ENCODE measurements at regions not wholly inside any gene's neighbourhood (a gene's known extent, or its start where the extent isn't known, plus 50 kb on each side); places are given as distances from the start of the nearest gene placed in this dataset.

- intact Hi-C loops (cut with DNase I) = no loop called here
Observed at GRCh38 chr9:26243029-26243697, 564.9 kb upstream of the TUSC1 start.

GRCh38 chr9:26240020-26240419 lies 561.8 kb upstream of the TUSC1 start:
- no peak overlapping the region for H3K4me3 ChIP-seq
- WGBS, 3 donors = 67 to 79% (median 72%) methylated on average over 2 of the region's 2 CpGs
- intact Hi-C loops (cut with DNase I) = no loop called here
- H3K9me3 ChIP-seq = no peaks in the 10 kb centered on the region
- no peak overlapping the region for H3K27ac ChIP-seq
- H3K4me1 ChIP-seq (ENCODE audit: insufficient read depth) = no peaks in the 10 kb centered on the region
- no peak for TF ChIP-seq CTCF (IDR thresholded peaks at IDR 0.05)
- no peaks in the 10 kb centered on the region for H3K36me3 ChIP-seq
- no peak for DNase-seq
- no peaks in the 10 kb centered on the region for H3K27me3 ChIP-seq

More at GRCh38 chr9:26243029-26243697, 564.9 kb upstream of the TUSC1 start:
- no peak for DNase-seq
- H3K36me3 ChIP-seq = no peaks in the 10 kb centered on the region
- TF ChIP-seq CTCF (IDR thresholded peaks at IDR 0.05) (no peak), EP300 (IDR thresholded peaks at IDR 0.05) (no peak), POLR2A (IDR thresholded peaks at IDR 0.05) (no peak)
- no peaks in the 10 kb centered on the region for H3K9me3 ChIP-seq
- H3K27me3 ChIP-seq = no peaks in the 10 kb centered on the region
- no peaks in the 10 kb centered on the region for H3K4me1 ChIP-seq (ENCODE audit: insufficient read depth)
- no peak overlapping the region for H3K4me3 ChIP-seq
- WGBS, 3 donors = 70 to 82% (median 73%) methylated on average over 4 of the region's 4 CpGs
- H3K27ac ChIP-seq = no peak overlapping the region

- DNase-seq = no peak
- H3K27ac ChIP-seq = no peak overlapping the region
- H3K27me3 ChIP-seq = no peaks in the 10 kb centered on the region
- intact Hi-C loops (cut with DNase I) = no loop called here
- H3K36me3 ChIP-seq = no peaks in the 10 kb centered on the region
- H3K4me1 ChIP-seq (ENCODE audit: insufficient read depth) = no peaks in the 10 kb centered on the region
- no peak for TF ChIP-seq POLR2A (IDR thresholded peaks at IDR 0.05)
- TF ChIP-seq EP300 (IDR thresholded peaks at IDR 0.05) = no peak
- no peak for TF ChIP-seq CTCF (IDR thresholded peaks at IDR 0.05)
- 57 to 72% (median 72%) methylated on average over 3 of the region's 3 CpGs for WGBS, 3 donors
- no peak overlapping the region for H3K4me3 ChIP-seq
- no peaks in the 10 kb centered on the region for H3K9me3 ChIP-seq
Observed at GRCh38 chr9:26237256-26237655, 559.0 kb upstream of the TUSC1 start.

GRCh38 chr9:26234865-26235264 lies 556.6 kb upstream of the TUSC1 start:
- Histone ChIP-seq H3K27ac (no peak overlapping the region), H3K9me3 (no peaks in the 10 kb centered on the region), H3K27me3 (no peaks in the 10 kb centered on the region), H3K36me3 (no peaks in the 10 kb centered on the region), H3K4me1 (ENCODE audit: insufficient read depth) (no peaks in the 10 kb centered on the region), H3K4me3 (no peak overlapping the region)
- no peak for TF ChIP-seq POLR2A (IDR thresholded peaks at IDR 0.05)
- no peak for TF ChIP-seq CTCF (IDR thresholded peaks at IDR 0.05)
- 74 to 89% (median 83%) methylated on average over 2 of the region's 2 CpGs for WGBS, 3 donors
- intact Hi-C loops (cut with DNase I) = no loop called here
- no peak for DNase-seq
